Neural cell (in vitro differentiated cells): ENCODE measurements at regions not wholly inside any gene's neighbourhood (a gene's known extent, or its start where the extent isn't known, plus 50 kb on each side); places are given as distances from the start of the nearest gene placed in this dataset.

Experiments
- H2AFZ ChIP-seq: fragments of 200-600, 300-800 bp; sonication (generic), shearing (Covaris generic); 2 replicates; pipeline ENCODE4 v1.6.0; 2014; ENCODE audit warnings: low read depth, mild to moderate bottlenecking, antibody characterized with exemption, low read length, moderate library complexity
- H3F3A ChIP-seq: fragments of 200-600 bp; shearing (Covaris generic); 2 replicates; pipeline ENCODE4 v1.6.1; 2016; ENCODE audit warnings: mild to moderate bottlenecking, moderate library complexity, mixed read lengths, antibody characterized with exemption, low read length; ENCODE audit not compliant: insufficient read depth, poor library complexity, severe bottlenecking
- H3K27ac ChIP-seq: fragments of 200-600, 300-800 bp; sonication (generic), shearing (Covaris generic); 2 replicates; pipeline ENCODE4 v1.5.1; 2014; ENCODE audit warnings: mild to moderate bottlenecking, low read length, moderate library complexity
- H3K27me3 ChIP-seq: fragments of 300-800, 200-600 bp; sonication (generic), shearing (Covaris generic); 2 replicates; pipeline ENCODE4 v1.6.0; 2014; ENCODE audit warnings: mild to moderate bottlenecking, low read depth, low read length, moderate library complexity; ENCODE audit not compliant: insufficient read depth
- H3K36me3 ChIP-seq: fragments of 300-800, 200-600 bp; sonication (generic), shearing (Covaris generic); 2 replicates; pipeline ENCODE4 v1.5.1; 2014; ENCODE audit warnings: mild to moderate bottlenecking, antibody characterized with exemption, low read length, moderate library complexity; ENCODE audit not compliant: insufficient read depth
- H3K4me2 ChIP-seq: fragments of 300-800, 200-600 bp; sonication (generic), shearing (Covaris generic); 2 replicates; pipeline ENCODE4 v1.6.0; 2014; ENCODE audit warnings: mild to moderate bottlenecking, low read length
- H3K4me3 ChIP-seq: fragments of 300-800, 200-600 bp; sonication (generic), shearing (Covaris generic); 2 replicates; pipeline ENCODE4 v1.5.1; 2014; ENCODE audit warnings: mild to moderate bottlenecking, low read length, moderate library complexity
- H3K79me2 ChIP-seq: fragments of 200-600 bp; shearing (Covaris generic); replicated peaks from 2 replicates; pipeline ENCODE4 v1.6.0; 2014; ENCODE audit warnings: mild to moderate bottlenecking, low read length, moderate library complexity; ENCODE audit not compliant: insufficient read depth
- H3K9ac ChIP-seq: fragments of 300-800, 200-600 bp; sonication (generic), shearing (Covaris generic); 2 replicates; pipeline ENCODE4 v1.6.1; 2016; ENCODE audit warnings: mild to moderate bottlenecking, low read length, mixed read lengths
- H3K9me2 ChIP-seq: fragments of 200-600 bp; shearing (Covaris generic); 2 replicates; pipeline ENCODE4 v1.6.1; 2016; ENCODE audit warnings: mild to moderate bottlenecking, low read length, mixed read lengths; ENCODE audit not compliant: insufficient read depth
- H3K9me3 ChIP-seq: fragments of 200-600, 300-800 bp; sonication (generic), shearing (Covaris generic); 2 replicates; pipeline ENCODE4 v1.6.1; 2016; ENCODE audit warnings: mild to moderate bottlenecking, mixed run types, low read length, moderate library complexity, mixed read lengths
- H4K20me1 ChIP-seq: fragments of 200-600 bp; shearing (Covaris generic); 2 replicates; pipeline ENCODE4 v1.6.1; 2016; ENCODE audit warnings: mild to moderate bottlenecking, mixed run types; ENCODE audit not compliant: insufficient read depth
- EP300 ChIP-seq: fragments of 450-650 bp; conservative IDR thresholded peaks from 2 replicates; pipeline ENCODE4 v1.6.1; 2014; ENCODE audit warnings: antibody characterized with exemption, mild to moderate bottlenecking, moderate library complexity; ENCODE audit not compliant: poor library complexity, severe bottlenecking
- EZH2 ChIP-seq: fragments of 200-600, 300-800 bp; shearing (Covaris generic), sonication (generic); IDR thresholded peaks from 2 replicates; pipeline ENCODE4 v1.6.1; 2014; ENCODE audit warnings: antibody characterized with exemption, low read length, borderline replicate concordance, mild to moderate bottlenecking; ENCODE audit not compliant: insufficient read depth, poor library complexity, severe bottlenecking
- MXI1 ChIP-seq: fragments of 450-650 bp; conservative IDR thresholded peaks from 2 replicates; pipeline ENCODE4 v1.6.1; 2014; ENCODE audit warnings: antibody characterized with exemption, mild to moderate bottlenecking; ENCODE audit not compliant: poor library complexity, severe bottlenecking
- POLR2AphosphoS5 ChIP-seq: IDR thresholded peaks from 2 replicates; pipeline ENCODE4 v1.6.1; 2012
- RAD21 ChIP-seq: fragments of 450-650 bp; conservative IDR thresholded peaks from 2 replicates; pipeline ENCODE4 v1.6.1; 2014; ENCODE audit warnings: antibody characterized with exemption, mild to moderate bottlenecking, moderate library complexity
- SMC3 ChIP-seq: fragments of 450-650 bp; conservative IDR thresholded peaks from 2 replicates; pipeline ENCODE4 v1.6.1; 2014; ENCODE audit warnings: antibody characterized with exemption, mild to moderate bottlenecking, moderate library complexity; ENCODE audit not compliant: poor library complexity
- TAF1 ChIP-seq: IDR thresholded peaks from 2 replicates; pipeline ENCODE4 v1.6.1; 2012; ENCODE audit warnings: low read depth
- TF ChIP-seq, protein P1 (sequence below): fragments of 450-650 bp; IDR thresholded peaks from 2 replicates; pipeline ENCODE4 v1.5.1; 2014; ENCODE audit warnings: antibody characterized with exemption, mild to moderate bottlenecking, moderate library complexity; ENCODE audit not compliant: poor library complexity, severe bottlenecking
- TF ChIP-seq, protein P2 (sequence below): IDR thresholded peaks from 2 replicates; pipeline ENCODE4 v1.6.1; 2012; ENCODE audit warnings: borderline replicate concordance

DNA sequence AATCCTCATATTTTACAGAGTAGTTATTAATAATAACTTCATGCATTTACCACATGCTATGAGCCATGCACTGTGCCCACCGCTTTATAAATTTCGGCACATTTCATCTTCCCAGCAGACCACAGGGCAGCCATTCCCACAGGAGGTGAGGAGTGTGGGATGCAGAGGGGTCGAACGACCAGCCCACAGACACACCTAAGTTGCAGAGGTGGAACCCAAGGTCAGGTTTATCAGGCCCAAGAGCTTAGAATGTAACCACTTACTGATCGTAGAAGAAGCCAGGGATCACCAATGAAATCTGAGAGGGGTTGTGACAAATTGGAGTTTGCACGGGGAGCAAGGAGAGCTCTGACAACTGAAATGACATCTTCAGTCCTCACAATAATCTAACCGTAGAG is 303.0 kb upstream of the MSX2 start:
- no peak for TF ChIP-seq TAF1
- no peak for TF ChIP-seq SMC3
- no peak for TF ChIP-seq EZH2
- TF ChIP-seq, protein P1, sequence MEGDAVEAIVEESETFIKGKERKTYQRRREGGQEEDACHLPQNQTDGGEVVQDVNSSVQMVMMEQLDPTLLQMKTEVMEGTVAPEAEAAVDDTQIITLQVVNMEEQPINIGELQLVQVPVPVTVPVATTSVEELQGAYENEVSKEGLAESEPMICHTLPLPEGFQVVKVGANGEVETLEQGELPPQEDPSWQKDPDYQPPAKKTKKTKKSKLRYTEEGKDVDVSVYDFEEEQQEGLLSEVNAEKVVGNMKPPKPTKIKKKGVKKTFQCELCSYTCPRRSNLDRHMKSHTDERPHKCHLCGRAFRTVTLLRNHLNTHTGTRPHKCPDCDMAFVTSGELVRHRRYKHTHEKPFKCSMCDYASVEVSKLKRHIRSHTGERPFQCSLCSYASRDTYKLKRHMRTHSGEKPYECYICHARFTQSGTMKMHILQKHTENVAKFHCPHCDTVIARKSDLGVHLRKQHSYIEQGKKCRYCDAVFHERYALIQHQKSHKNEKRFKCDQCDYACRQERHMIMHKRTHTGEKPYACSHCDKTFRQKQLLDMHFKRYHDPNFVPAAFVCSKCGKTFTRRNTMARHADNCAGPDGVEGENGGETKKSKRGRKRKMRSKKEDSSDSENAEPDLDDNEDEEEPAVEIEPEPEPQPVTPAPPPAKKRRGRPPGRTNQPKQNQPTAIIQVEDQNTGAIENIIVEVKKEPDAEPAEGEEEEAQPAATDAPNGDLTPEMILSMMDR: no peak
- no peak for TF ChIP-seq RAD21
- TF ChIP-seq EP300: no peak
- TF ChIP-seq, protein P2, sequence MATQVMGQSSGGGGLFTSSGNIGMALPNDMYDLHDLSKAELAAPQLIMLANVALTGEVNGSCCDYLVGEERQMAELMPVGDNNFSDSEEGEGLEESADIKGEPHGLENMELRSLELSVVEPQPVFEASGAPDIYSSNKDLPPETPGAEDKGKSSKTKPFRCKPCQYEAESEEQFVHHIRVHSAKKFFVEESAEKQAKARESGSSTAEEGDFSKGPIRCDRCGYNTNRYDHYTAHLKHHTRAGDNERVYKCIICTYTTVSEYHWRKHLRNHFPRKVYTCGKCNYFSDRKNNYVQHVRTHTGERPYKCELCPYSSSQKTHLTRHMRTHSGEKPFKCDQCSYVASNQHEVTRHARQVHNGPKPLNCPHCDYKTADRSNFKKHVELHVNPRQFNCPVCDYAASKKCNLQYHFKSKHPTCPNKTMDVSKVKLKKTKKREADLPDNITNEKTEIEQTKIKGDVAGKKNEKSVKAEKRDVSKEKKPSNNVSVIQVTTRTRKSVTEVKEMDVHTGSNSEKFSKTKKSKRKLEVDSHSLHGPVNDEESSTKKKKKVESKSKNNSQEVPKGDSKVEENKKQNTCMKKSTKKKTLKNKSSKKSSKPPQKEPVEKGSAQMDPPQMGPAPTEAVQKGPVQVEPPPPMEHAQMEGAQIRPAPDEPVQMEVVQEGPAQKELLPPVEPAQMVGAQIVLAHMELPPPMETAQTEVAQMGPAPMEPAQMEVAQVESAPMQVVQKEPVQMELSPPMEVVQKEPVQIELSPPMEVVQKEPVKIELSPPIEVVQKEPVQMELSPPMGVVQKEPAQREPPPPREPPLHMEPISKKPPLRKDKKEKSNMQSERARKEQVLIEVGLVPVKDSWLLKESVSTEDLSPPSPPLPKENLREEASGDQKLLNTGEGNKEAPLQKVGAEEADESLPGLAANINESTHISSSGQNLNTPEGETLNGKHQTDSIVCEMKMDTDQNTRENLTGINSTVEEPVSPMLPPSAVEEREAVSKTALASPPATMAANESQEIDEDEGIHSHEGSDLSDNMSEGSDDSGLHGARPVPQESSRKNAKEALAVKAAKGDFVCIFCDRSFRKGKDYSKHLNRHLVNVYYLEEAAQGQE: no peak
- no peak for TF ChIP-seq MXI1
- TF ChIP-seq POLR2AphosphoS5: no peak
- H4K20me1 ChIP-seq: no peaks in the 10 kb centered on the region
- no peak overlapping the region for H3K27ac ChIP-seq
- no peaks in the 10 kb centered on the region for H3K9me3 ChIP-seq
- H3K4me2 ChIP-seq: no peak overlapping the region
- no peak overlapping the region for H2AFZ ChIP-seq
- H3K4me3 ChIP-seq: no peak overlapping the region
- H3K9ac ChIP-seq: no peak overlapping the region
- H3K36me3 ChIP-seq: no peaks in the 10 kb centered on the region
- H3F3A ChIP-seq: no peaks in the 10 kb centered on the region
- H3K27me3 ChIP-seq: peaks cover 13% of the 10 kb centered on the region
- H3K79me2 ChIP-seq: no peaks in the 10 kb centered on the region
- no peaks in the 10 kb centered on the region for H3K9me2 ChIP-seq

GRCh38 chr5:174423558-174423957 is 300.8 kb upstream of the MSX2 start:
- TF ChIP-seq, protein P1: no peak
- TF ChIP-seq, protein P2: no peak
- no peak for TF ChIP-seq EZH2
- no peak for TF ChIP-seq MXI1
- TF ChIP-seq SMC3: no peak
- TF ChIP-seq POLR2AphosphoS5: no peak
- no peak for TF ChIP-seq EP300
- TF ChIP-seq TAF1: no peak
- no peak for TF ChIP-seq RAD21
- no peak overlapping the region for H2AFZ ChIP-seq
- H3K27me3 ChIP-seq: peaks cover 8% of the 10 kb centered on the region
- H3K9me3 ChIP-seq: no peaks in the 10 kb centered on the region
- H3K9me2 ChIP-seq: no peaks in the 10 kb centered on the region
- no peak overlapping the region for H3K9ac ChIP-seq
- no peaks in the 10 kb centered on the region for H3F3A ChIP-seq
- no peaks in the 10 kb centered on the region for H3K79me2 ChIP-seq
- no peaks in the 10 kb centered on the region for H3K36me3 ChIP-seq
- no peak overlapping the region for H3K4me2 ChIP-seq
- no peak overlapping the region for H3K27ac ChIP-seq
- H4K20me1 ChIP-seq: no peaks in the 10 kb centered on the region
- no peak overlapping the region for H3K4me3 ChIP-seq
